GM12865 (cell line): ENCODE measurements at regions not wholly inside any gene's neighbourhood (a gene's known extent, or its start where the extent isn't known, plus 50 kb on each side); places are given as distances from the start of the nearest gene placed in this dataset.
A peak's percentile ranks its signal among the peaks of the same experiment; 100 is the strongest.

Experiments used
- DNase-seq: peaks from one replicate; pipeline ENCODE4 v3.0.0; 2010; ENCODE audit warnings: low read depth
- H3K4me3 ChIP-seq: 2 replicates; pipeline ENCODE4 v1.5.1; 2011; ENCODE audit warnings: mild to moderate bottlenecking, low read depth, low read length, control low read depth
- CTCF ChIP-seq: IDR thresholded peaks from 2 replicates; pipeline ENCODE4 v1.5.1; 2011; ENCODE audit warnings: low read length, control low read depth, low read depth, inconsistent platforms; ENCODE audit not compliant: insufficient read depth; ENCODE audit errors: missing control alignments

- no peak for DNase-seq
- no peak for TF ChIP-seq CTCF
- no peak overlapping the region for H3K4me3 ChIP-seq
These were observed 1029.9 kb upstream of the CADM2 start for GRCh38 chr3:83928903-83929302.

- peak; percentile 26 for DNase-seq
- H3K4me3 ChIP-seq: no peak overlapping the region
- no peak for TF ChIP-seq CTCF
These were observed 1024.4 kb upstream of the CADM2 start for GRCh38 chr3:83934192-83935021.

- DNase-seq: no peak
- H3K4me3 ChIP-seq: no peak overlapping the region
- no peak for TF ChIP-seq CTCF
These were observed 1020.3 kb upstream of the CADM2 start for GRCh38 chr3:83938491-83938890.

GRCh38 chr3:83941990-83942745, 1016.6 kb upstream of the CADM2 start:
- TF ChIP-seq CTCF: no peak
- no peak overlapping the region for H3K4me3 ChIP-seq
- no peak for DNase-seq

- TF ChIP-seq CTCF: no peak
- no peak overlapping the region for H3K4me3 ChIP-seq
- DNase-seq: no peak
These were observed 1012.7 kb upstream of the CADM2 start for GRCh38 chr3:83946049-83946448.

GRCh38 chr3:83946554-83946953, 1012.2 kb upstream of the CADM2 start:
- TF ChIP-seq CTCF: no peak
- no peak overlapping the region for H3K4me3 ChIP-seq
- DNase-seq: no peak

- no peak for TF ChIP-seq CTCF
- no peak overlapping the region for H3K4me3 ChIP-seq
- DNase-seq: no peak
These were observed 1010.0 kb upstream of the CADM2 start for GRCh38 chr3:83948771-83949170.
